Fibroblast of skin of right quadriceps (primary cell): ENCODE measurements at regions not wholly inside any gene's neighbourhood (a gene's known extent, or its start where the extent isn't known, plus 50 kb on each side); places are given as distances from the start of the nearest gene placed in this dataset.

Experiments
- DNase-seq: peaks from one replicate; pipeline ENCODE4 v3.0.0-alpha.2; 2013

GRCh38 chr1:185574139-185574875 is 159.9 kb upstream of the HMCN1 start:
- peak; percentile 50 for DNase-seq

GRCh38 chr1:185573677-185574076 is 160.5 kb upstream of the HMCN1 start:
- DNase-seq: no peak

- no peak for DNase-seq
Measured at GRCh38 chr1:185573162-185573561, 161.0 kb upstream of the HMCN1 start.

GRCh38 chr1:185570962-185571361 is 163.2 kb upstream of the HMCN1 start:
- no peak for DNase-seq

- DNase-seq: no peak
Measured at GRCh38 chr1:185568155-185569123, 165.8 kb upstream of the HMCN1 start.

GRCh38 chr1:185567440-185567839 is 166.8 kb upstream of the HMCN1 start:
- no peak for DNase-seq

GRCh38 chr1:185566995-185567394 is 167.2 kb upstream of the HMCN1 start:
- DNase-seq: peak; percentile 87

GRCh38 chr1:185565302-185565701 is 168.9 kb upstream of the HMCN1 start:
- peak; percentile 96 for DNase-seq

- peak; percentile 32 for DNase-seq
Measured at GRCh38 chr1:185564816-185565215, 169.4 kb upstream of the HMCN1 start.

GRCh38 chr1:185562461-185563359 is 171.5 kb upstream of the HMCN1 start:
- DNase-seq: no peak

- peak; percentile 90 for DNase-seq
Measured at GRCh38 chr1:185561629-185562028, 172.6 kb upstream of the HMCN1 start.

GRCh38 chr1:185560760-185561159 is 173.4 kb upstream of the HMCN1 start:
- DNase-seq: no peak

- DNase-seq: peak; percentile 53
Measured at GRCh38 chr1:185559684-185560331, 174.4 kb upstream of the HMCN1 start.

GRCh38 chr1:185559151-185559550 is 175.0 kb upstream of the HMCN1 start:
- peak; percentile 22 for DNase-seq

- peak; percentile 86 for DNase-seq
Measured at GRCh38 chr1:185556561-185556960, 177.6 kb upstream of the HMCN1 start.

- no peak for DNase-seq
Measured at GRCh38 chr1:185555743-185556142, 178.4 kb upstream of the HMCN1 start.

- no peak for DNase-seq
Measured at GRCh38 chr1:185551008-185551407, 183.2 kb upstream of the HMCN1 start.

GRCh38 chr1:185549906-185550305 is 184.3 kb upstream of the HMCN1 start:
- no peak for DNase-seq

GRCh38 chr1:185546029-185546428 is 188.2 kb upstream of the HMCN1 start:
- no peak for DNase-seq

- peak; percentile 91 for DNase-seq
Measured at GRCh38 chr1:185541871-185542301, 192.3 kb upstream of the HMCN1 start.

- DNase-seq: no peak
Measured at GRCh38 chr1:185540295-185540694, 193.9 kb upstream of the HMCN1 start.

- DNase-seq: no peak
Measured at GRCh38 chr1:185539277-185539943, 194.8 kb upstream of the HMCN1 start.
